GM19324 (cell line): ENCODE measurements at regions not wholly inside any gene's neighbourhood (a gene's known extent, or its start where the extent isn't known, plus 50 kb on each side); places are given as distances from the start of the nearest gene placed in this dataset.
"Not testable (repeated sequence)": the region's sequence is repeated elsewhere in the genome, so short reads cannot be mapped to it uniquely, and the experiment has no call there.

Source experiments
- ATAC-seq: cut with Tn5 transposase; IDR thresholded peaks from one replicate; pipeline ENCODE4 v1.9.1; 2021; ENCODE audit warnings: mild to moderate bottlenecking, moderate library complexity; ENCODE audit not compliant: unreplicated experiment, low FRiP score

DNA sequence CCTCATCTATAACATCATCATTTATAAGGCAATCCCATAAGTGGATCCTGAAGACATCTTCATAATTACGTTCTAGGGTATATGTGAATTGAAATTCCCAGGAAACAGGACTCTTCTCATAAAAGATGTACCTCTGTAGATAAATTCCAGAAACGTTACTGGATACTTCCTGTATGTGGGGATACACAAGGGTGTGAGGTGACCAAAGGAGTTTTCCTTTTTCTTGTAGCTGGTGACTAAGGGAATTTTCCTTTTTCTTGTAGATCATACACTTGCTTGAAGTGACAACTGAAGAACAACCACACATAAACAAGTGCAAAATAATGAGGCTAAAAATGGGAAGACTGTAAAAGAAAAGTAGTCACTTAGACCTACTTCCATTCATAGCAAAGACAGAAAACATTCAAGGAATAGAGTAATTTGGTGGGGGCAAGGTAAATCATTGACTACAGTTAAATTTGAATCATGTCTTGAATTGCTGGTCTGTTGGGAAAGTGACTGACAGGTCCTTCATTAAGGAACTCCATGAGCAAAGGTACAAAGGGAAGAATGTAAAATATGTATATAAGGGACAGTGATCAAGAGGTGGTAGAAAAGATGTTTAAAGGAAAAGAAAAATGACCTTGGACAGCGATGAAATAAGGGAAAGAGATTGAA is 53.2 kb upstream of the UBE2E3 start:
- no peak for ATAC-seq

DNA sequence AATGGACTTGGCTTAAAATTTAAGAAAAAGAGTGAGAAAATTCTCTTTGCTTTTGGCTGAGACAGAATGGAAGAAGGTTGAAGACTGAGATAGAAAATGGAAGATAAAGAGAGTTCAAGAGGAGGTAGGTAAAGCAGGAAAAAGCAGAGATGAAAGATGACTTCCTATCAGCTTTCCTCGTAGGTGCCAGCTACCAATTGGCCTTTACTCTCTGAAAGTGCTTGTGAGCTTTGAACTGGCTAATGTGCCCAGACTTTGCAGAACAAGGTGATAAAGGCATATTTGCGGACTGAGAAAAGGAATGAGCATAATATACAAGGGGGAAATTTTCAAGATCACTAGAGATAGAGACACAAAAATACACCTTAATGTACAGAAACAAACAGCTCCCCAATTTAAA is 54.7 kb upstream of the UBE2E3 start:
- ATAC-seq = no peak

DNA sequence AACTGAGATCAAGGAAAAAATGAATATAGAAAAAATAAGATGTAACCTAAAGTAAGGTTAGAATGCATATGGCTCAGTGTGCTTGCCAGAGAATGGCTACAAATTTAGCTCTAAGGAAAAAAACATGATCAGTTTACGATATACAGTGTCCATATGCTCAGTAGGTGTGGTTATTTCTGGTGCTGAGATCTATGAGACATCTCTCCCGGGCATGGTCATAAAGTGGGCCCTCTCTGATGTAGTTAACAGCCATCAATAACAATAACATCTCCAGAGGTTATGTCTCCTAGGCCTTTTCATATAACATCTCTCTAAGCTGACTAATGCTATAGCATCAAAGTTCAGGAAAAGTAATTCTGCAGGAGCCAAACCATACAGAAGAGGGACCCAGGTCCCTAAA is 56.3 kb upstream of the UBE2E3 start:
- no peak for ATAC-seq

DNA sequence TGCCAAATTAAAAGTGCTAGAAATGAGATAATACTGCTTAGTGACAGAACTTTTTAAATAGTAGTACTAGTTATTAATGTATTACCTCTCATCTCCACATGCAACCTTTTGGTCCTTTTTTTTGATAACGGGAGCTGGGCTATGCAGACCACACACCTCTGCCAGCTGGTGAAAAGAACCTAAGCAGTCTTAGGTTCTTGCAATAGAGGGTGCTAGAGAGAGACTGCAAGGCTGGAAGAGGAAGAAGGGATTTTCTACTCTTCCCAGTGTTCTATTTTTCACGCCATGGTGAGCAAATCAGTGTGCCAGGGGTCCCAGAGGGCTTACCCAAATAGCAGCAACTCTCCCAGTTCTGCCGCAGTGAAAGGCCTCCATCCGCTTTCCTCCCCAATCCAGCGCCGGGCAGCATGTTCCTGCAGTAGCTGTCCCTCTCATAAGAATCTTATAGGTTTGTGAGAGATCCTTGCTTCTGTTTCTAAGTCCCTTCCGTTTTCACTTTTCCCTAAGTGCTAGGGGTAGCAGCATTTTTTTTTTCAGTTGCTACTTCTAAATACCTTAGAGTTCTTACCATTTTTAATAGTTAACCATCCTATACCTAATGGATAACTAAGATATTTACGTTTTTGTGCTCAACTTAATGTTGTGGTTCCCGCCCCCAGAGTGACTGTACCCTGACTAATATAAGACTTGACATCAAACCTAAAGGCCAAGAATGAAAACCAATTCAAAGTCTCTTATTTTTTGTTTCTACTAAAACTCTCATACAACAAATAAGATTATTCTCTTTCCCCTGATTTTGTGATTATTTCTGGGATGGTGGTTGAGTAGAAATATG is 69.4 kb upstream of the UBE2E3 start:
- ATAC-seq = no peak

DNA sequence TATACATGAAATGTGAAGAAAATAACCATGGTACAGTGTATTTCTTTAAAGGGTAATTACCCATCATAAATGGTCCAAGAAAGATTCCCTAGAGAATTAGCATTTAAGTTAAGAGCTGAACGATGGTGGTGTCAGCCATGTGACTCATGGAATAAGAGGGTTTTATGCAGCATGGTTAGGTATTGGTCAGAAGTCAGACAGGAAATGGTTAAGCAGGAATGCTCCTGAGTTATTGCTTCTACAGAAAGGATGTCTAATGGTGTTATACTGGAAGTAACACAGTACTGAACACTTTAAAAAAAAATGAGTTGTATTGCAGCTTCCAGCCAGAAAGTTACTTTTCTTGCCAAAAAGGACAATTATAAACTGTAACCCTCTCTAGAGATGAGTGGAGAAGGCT is 72.7 kb upstream of the UBE2E3 start:
- no peak for ATAC-seq

DNA sequence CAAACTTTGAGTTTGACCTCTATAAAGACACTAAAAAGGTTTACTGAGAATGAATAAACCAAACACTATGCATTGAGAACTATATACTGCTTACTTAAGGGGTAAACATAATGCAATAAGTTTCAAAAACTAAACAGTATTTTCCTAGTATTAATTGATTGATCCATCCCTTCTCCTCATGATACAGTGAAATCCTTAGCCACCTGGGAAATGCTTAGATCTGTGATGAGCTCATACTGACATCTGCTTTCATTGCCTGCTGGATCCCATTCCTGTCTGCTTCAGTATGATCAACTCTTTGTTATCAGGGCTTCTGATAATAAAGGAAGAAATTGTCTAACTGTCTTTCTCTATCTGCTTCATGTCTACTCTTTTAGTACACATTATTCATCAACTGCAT is 74.9 kb upstream of the UBE2E3 start:
- ATAC-seq = no peak

DNA sequence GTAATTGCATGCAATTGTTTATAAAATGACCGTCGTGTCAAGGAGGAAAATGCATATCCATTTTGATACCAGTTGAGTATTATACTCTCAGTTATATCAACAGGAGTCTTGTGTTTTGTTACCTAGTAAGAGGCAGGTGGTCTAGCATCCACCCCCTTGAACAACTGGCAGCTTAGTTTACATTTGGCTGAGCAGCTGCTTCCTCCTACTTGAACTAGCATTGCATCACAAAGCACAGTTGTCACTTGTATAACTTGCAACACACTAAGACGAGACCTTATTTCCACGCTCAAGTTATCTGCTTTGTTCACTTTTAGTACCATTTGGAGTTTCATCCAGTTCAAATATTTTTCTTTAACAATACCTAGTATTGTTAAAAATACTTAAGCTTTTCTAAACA is 75.4 kb upstream of the UBE2E3 start:
- no peak for ATAC-seq

DNA sequence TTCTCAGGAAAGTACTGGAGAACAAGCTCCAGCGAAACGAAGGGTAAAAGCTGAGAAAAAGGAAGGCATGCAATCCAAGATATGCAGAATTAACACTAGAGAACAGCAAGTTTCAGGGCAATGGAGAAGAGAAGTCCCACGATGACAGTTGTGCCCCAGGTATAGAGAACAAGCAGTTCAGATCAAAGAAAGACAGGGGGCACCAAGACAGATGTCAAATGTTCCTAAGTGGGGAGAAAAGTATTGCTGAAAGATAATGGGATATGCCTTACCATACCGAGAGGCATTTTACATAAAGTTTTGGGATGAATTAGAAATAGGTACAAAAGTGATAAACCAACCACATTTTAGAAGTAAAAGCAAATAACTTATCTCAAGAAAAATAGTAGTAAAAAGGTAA is 79.1 kb upstream of the UBE2E3 start:
- no peak for ATAC-seq

DNA sequence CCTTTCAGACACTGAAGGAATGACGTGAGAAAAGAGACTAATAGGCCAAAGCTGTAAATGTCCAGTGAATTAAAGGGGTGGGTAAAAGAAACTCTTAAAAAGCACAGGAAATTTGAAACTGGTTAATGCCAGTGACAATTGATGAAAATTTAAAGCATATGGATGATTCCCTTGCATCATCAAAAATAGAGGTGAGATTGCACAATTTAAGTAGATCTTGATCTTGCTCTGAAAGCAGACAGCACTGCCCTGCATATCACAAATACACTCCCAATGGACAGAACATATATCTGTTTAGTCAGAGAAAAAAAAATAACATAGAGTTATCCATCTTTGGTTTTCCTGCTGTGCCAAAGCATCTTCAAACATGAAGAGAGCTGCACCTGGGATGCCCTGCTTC is 86.7 kb upstream of the UBE2E3 start:
- ATAC-seq = no peak

DNA sequence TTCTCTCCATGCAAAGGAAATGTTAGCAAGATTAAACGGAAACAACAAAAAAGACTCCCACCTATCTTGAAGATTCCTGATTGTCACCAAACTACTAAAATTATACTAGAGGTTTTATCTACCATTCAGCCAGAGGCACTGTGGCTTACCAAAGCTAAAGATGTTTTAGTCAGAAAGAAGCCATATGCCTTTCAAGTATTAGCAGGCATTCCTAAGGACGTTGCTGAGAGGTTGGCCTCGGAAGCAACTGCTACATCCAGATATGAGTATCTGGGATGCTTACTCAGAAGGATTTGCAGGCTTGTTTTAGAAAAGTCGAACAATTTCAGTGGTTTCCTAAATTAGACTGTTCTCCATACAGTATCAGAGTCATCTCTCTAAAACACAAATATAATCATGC is 88.3 kb upstream of the UBE2E3 start:
- ATAC-seq = no peak

DNA sequence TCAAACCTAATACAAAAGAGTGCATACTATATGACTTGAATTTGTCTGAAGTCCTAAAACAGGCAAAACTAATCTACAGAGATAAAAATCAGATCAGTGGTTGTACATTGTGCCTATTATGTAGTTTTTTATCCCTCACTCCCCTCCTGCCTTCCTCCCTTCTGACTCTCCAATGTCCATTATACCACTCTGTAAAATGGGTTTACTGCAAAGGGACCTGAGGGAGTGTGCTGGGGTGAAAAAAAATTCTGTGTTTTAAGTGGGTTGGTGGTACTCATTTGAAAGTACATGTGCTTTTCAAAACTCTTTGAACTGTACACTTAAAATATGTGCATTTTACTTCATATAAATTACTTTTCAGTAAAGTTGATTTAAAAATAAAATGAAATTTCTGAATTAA is 89.0 kb upstream of the UBE2E3 start:
- no peak for ATAC-seq

DNA sequence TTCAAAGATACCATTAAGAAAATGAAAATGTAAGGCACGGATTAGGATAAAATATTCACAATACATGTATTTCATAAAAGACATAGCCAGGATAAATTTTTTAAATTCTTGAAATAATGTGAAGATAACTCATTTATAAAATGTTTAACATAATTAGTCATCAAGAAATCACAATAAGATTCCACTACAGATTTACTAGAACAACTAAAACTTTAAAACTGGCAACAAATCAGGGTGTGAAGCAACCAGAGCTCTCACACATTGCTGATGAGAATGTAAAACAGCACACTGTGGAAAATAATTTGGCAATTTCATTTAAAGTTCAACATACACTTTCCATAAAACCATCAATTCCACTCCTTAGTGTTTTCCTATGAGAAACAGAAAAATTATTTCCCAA is 89.6 kb upstream of the UBE2E3 start:
- no peak for ATAC-seq

DNA sequence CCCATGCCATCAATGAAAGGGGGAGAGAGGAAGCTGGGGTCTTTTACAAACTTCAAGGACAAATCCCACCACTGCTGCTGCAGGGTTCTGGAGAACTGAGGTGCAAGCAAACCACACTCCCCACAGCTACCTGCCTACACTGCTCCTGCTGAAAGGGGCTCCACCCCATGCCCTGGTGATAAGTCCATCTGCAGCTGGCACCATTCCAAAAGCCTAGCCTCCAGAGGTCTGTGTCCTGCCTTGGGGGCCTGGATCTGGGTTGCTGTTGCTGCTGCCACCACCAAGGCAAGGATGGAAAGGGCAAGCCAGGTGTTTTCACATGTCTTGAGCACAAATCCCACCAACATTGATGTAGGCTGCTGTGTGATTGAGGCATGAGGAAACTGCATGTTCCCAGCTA is 97.4 kb upstream of the UBE2E3 start:
- no peak for ATAC-seq

DNA sequence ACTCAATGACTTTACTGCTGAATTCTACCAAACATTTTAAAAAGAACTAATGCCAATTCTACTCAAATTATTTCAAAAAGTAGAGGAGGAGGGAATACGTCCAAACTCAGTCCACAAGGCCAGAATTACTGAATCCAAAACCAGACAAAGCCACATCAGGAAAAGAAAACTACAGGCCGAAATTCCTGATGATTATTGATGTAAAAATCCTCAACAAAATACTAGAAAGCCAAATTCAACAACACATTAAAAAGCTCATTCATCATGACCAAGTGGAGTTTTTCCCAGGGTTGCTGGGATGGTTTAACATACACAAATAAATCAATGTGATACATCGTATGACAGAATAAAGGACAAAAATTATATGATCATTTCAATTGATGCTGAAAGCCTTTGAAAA is 103.9 kb upstream of the UBE2E3 start:
- no peak for ATAC-seq

DNA sequence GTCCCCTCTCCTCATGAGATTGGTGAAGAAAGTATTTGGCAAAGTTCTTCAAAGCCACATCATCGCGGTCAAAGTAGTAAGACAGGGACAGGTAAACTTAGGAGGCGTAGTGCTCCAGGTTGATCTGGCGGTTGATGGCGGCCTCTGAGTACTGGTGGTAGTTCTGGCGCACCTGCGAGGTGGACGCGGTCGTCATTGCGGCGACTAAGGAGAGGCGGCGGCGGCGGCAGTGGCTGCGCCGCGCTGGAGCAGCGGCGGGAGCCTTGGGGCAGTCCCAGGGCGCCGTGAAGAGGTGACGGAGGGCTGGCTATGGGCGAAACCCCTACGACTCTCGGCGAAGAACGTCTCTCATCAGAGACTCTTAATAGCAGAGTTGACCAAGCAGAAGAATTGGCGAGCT is 107.2 kb upstream of the UBE2E3 start:
- ATAC-seq = no peak

DNA sequence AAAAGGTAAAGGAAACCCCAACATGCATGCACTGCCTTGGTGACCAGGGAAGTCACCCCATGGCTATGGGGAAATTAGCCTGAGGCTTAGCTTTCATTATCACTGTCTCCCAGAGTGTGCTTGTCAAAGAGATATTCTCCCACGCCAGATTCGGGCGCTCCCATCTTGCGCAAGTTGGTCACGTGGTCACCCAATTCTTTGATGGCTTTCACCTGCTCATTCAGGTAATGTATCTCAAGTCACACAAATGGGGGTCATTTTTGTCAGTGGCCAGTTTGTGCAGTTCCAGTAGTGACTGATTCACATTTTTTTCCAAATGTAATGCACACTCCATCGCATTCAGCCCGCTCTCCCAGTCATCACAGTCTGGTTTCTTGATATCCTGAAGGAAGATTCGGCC is 107.6 kb upstream of the UBE2E3 start:
- ATAC-seq = not testable (repeated sequence)

DNA sequence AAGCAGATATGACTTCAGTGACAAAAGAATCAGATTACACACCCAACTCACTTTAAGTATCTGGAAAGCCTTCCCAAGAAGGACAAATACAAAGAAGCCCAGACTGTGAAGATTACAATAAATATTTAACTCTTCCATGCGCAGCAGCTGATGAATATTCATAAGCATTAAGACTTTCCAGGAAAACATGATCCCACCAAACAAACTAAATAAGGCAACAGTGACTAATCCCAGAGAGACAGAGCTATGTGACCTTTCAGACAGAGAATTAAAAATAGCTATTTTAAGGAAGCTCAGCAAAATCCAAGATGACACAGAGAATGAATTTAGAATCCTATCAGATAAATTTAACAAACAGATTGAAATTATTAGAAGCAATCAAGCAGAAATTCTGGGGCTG is 108.2 kb upstream of the UBE2E3 start:
- ATAC-seq = no peak

DNA sequence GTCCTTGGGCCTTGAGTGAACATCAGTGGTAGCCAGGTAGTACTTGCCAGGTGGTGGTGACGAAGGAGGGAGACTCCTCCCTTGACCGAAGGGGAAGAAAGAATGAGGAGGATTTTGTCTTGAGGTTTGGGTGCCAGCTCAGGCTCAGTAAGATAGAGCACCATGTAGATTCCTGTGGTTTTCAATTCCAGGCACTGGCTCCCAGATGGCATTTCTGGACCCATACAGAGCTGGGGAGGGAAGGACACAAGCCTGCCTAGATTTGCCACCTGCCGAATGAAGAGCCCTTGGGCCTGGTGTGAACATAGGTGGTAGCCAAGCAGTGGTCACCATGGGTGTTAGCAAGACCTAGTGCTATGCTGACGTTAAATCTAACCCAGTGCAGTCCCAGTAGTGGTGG is 108.8 kb upstream of the UBE2E3 start:
- no peak for ATAC-seq

DNA sequence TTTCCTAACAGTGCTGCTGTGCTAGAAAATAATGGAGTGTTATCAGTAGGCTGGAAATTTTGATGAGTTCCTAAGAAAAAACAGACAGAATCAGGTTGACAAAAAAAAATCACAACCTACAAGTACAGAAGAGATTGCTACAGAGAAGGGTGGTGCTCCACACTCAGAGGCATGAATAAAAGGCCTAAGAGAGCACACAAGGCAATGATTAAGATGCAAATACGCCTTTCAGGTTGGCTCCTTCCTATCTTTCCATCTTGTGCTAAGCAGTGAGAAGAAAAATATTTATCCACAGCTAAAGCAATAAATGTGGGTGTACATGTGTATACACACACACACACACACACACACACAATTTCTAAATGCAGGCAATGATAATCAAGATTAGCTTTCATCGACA is 130.6 kb upstream of the UBE2E3 start:
- ATAC-seq = no peak

DNA sequence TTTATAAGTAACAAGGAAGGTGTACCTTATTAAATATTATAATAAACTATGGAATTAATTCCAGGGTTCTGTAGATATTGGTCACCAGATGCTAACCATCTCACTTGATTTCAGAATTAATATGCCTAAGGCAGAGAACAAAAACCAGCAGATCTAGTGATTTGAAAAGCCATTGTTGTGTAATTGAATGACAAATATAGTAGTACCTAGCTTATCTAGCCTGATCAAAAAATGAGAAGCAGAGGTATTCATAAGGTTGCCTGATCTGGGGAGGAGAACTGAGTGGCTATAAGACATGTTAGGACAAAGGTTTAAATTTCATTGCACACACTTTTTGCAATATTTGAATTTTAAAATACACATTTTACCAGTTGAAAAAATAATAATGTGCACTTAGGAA is 132.0 kb upstream of the UBE2E3 start:
- ATAC-seq = no peak

DNA sequence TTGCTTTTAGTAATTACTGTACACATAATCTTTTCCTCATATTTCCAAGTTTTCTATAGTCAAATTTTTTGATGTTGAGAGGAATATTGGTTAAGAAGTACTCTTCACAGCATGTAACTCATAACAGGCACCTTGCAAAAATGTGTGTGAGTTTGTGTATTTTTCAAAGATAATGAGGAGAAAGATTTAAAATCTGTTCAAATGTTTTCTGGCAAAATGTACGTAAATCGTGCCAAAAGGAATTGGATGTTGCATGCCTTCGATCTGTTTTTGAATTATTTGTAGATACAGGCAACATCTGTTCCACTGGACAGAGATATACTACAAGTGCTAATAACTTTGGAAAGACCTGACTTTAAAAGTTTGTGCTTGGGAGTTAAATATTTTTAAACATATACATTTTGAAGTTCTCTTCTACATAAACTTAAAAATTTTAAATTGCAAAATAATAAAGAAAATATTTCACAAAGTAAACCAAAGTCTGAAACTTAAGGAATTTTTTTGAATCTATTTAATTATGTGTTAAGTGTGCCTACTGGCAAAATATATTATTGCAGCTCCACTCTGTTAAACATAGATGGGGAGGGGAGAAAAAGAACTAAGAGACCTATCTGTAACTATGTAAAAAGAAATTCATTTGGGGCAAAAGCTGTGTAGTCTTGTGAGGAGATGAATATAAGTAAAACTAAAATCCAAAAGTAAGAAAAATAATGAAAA is 133.5 kb upstream of the UBE2E3 start:
- ATAC-seq = no peak

DNA sequence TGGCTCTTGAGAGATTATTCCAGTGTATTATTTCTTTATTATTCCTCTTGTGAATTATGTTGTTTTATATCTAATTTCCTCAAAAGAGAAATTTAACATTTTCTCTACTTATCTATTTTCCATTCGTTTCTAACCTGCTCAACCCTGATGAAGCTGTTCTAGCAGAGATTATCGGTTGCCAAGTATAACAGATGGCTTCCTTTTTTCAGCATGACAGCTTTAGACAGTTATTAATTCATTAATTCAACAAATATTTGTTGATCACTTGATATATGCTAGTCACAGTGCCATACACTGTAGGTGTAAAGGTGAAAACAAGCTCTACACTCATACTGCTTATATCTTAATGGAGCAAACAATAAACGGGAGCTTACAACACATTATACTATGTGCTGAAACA is 137.9 kb upstream of the UBE2E3 start:
- no peak for ATAC-seq
